ENCODE measurements at regions not wholly inside any gene's neighbourhood (a gene's known extent, or its start where the extent isn't known, plus 50 kb on each side); places are given as distances from the start of the nearest gene placed in this dataset.

DNA sequence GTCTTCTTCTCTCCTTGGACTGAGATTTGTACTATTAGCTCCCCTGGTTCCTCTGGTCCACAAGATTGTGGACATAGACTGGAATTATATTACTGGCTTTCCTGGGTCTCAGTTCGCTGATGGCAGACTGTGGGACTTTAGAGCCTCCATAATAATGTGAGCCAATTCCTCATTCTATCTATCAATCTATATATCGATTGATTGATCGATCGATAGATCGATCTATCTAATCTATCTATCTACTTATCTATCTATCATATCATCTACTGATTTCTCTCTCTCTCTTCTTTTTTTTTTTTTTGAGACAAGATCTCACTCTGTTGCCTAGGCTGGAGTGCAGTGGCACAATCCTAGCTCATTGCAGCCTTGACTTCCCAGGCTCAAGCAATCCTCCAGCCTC, 51.5 kb upstream of the DDR1 start:
- H3K4me3 ChIP-seq (ENCODE audit: low read depth, low read length) = no peak overlapping the region
- H2AFZ ChIP-seq (ENCODE audit: low read length, unreplicated experiment) = no peak overlapping the region
- H3K4me1 ChIP-seq (ENCODE audit: control insufficient read depth, insufficient read depth, low read length, unreplicated experiment) = peaks cover 18% of the 10 kb centered on the region
- H3K79me2 ChIP-seq (ENCODE audit: control insufficient read depth, insufficient read depth, low read length, unreplicated experiment) = no peaks in the 10 kb centered on the region
- no peaks in the 10 kb centered on the region for H3K27me3 ChIP-seq (ENCODE audit: insufficient read depth, low read length)
- no peak overlapping the region for H3K27ac ChIP-seq (ENCODE audit: low read depth, low read length)
- H3K36me3 ChIP-seq (ENCODE audit: insufficient read depth, low read length) = no peaks in the 10 kb centered on the region

DNA sequence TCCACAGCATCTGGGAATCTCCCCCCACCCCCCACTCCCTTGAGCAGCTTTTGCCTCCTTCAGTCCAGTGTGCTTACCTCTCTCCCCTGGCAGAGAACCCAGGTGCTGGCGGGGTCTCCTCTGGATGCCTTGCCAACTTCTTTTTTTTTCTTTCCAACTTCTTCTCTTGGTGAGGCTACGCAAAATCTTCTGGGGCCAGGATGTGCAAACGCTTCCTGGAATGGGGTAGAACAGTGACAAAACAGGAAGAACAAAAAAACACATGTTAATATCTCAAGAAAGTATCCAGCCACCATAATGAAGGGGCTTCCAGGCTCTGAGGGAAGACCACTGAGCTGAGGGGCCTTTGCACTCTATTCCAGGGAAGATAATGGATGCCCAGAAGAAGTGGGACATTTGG, 53.9 kb upstream of the DDR1 start:
- Histone ChIP-seq H3K36me3 (ENCODE audit: insufficient read depth, low read length) (no peaks in the 10 kb centered on the region), H3K4me3 (ENCODE audit: low read depth, low read length) (no peak overlapping the region), H2AFZ (ENCODE audit: low read length, unreplicated experiment) (no peak overlapping the region), H3K4me1 (ENCODE audit: control insufficient read depth, insufficient read depth, low read length, unreplicated experiment) (peaks cover 21% of the 10 kb centered on the region), H3K79me2 (ENCODE audit: control insufficient read depth, insufficient read depth, low read length, unreplicated experiment) (no peaks in the 10 kb centered on the region), H3K27ac (ENCODE audit: low read depth, low read length) (no peak overlapping the region), H3K27me3 (ENCODE audit: insufficient read depth, low read length) (no peaks in the 10 kb centered on the region)

DNA sequence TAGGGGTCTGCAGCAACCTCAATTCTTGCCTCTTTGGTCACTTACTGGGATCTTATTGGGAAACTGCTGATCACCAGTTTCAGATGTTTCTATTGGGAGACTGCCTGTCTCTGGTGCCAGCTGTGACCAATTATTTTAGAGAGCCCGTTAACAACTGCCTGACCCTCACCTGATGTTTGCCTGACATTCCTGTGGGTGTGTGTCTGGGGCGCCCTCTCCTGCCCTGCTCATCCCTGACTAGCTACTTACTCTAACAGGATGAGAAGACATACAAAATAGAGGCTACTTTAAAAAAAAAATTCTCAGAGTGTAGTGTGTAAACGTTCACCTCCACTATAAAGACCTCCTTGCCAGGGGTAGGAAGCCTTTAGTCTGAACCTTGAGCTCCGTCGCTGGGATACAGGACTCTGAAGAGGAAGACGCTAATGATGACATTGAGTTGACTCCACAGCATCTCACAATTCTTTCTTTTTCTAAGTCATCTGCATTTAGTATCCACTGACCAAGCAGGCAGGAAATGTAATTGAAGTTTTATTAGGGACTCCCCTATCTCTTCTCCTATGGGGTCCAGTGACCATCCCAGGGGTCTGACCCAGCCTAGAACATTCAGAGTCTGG, 54.6 kb upstream of the DDR1 start:
- no peaks in the 10 kb centered on the region for H3K36me3 ChIP-seq (ENCODE audit: insufficient read depth, low read length)
- H3K4me3 ChIP-seq (ENCODE audit: low read depth, low read length) = no peak overlapping the region
- H3K27ac ChIP-seq (ENCODE audit: low read depth, low read length) = no peak overlapping the region
- H3K4me1 ChIP-seq (ENCODE audit: control insufficient read depth, insufficient read depth, low read length, unreplicated experiment) = peaks cover 21% of the 10 kb centered on the region
- no peaks in the 10 kb centered on the region for H3K79me2 ChIP-seq (ENCODE audit: control insufficient read depth, insufficient read depth, low read length, unreplicated experiment)
- no peaks in the 10 kb centered on the region for H3K27me3 ChIP-seq (ENCODE audit: insufficient read depth, low read length)
- no peak overlapping the region for H2AFZ ChIP-seq (ENCODE audit: low read length, unreplicated experiment)

DNA sequence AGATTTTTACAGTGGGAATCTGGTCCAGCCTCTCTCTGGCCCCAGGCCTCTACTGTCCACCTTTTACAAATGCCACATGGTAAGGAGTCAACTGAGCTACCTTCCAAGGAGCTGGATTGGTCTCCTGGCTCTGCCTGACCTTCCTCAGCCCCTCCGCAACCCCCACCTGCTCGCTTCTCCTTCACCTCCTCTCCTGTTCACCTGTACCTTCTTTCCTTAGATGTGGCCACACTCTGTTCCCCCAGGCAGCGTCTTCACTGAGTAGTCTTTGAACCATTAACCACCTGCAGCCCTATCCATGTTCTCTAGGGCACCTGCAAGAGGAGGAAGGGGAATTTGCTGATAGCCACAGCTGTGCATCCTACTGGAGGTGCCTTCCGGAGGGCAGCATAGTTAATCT, 55.3 kb upstream of the DDR1 start:
- Histone ChIP-seq H3K4me3 (ENCODE audit: low read depth, low read length) (no peak overlapping the region), H2AFZ (ENCODE audit: low read length, unreplicated experiment) (peak overlapping the region; percentile 1), H3K27me3 (ENCODE audit: insufficient read depth, low read length) (no peaks in the 10 kb centered on the region), H3K36me3 (ENCODE audit: insufficient read depth, low read length) (no peaks in the 10 kb centered on the region), H3K79me2 (ENCODE audit: control insufficient read depth, insufficient read depth, low read length, unreplicated experiment) (no peaks in the 10 kb centered on the region), H3K27ac (ENCODE audit: low read depth, low read length) (peak overlapping the region; percentile 11; the same call in 1 of the 2 replicates), H3K4me1 (ENCODE audit: control insufficient read depth, insufficient read depth, low read length, unreplicated experiment) (peaks cover 21% of the 10 kb centered on the region)

DNA sequence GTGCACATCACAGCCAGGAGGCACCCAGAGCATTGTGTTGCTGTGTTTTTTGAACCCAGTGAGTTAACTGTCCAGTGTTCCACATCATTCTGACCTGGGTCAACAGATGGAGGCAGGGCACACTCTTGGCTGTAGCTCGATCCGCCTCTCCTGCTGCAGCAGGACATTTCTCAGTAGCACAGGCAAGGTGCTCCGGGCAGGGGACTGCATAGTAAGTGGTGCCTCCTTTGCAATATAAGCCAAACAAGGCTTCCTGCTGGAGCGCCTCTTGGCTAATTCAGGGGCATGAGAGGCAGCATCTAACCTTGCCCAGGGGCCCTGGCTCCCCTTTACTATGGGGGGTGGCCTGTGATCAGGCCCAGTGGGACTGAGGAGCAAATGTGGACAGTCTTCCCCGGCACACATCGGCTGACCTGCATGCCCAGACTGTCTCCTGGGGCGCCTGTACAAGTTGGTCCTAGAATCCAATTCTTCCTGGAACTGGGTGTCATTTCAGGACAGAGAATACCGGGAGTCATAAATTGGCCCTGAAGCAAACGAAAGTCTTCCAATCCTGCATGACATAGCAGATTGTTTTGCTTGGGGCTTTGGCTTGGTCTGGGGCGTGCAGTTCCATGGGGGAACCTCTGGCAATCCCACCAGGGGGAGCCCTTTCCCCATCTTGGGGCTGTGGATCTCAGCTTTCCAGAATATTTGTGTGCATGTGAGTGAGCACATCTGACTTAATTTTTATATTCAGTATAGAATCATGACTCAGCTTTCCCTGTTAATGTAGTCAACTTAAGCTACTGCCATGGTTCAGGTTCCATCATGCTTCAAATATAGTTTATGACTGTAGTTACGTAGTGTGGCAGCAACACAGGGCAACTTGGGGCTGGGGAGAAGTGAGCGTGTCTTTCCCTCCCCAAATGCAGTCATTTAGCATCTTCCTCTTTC, 56.0 kb upstream of the DDR1 start:
- peaks cover 21% of the 10 kb centered on the region for H3K4me1 ChIP-seq (ENCODE audit: control insufficient read depth, insufficient read depth, low read length, unreplicated experiment)
- H2AFZ ChIP-seq (ENCODE audit: low read length, unreplicated experiment) = peak overlapping the region; percentile 31
- no peaks in the 10 kb centered on the region for H3K79me2 ChIP-seq (ENCODE audit: control insufficient read depth, insufficient read depth, low read length, unreplicated experiment)
- H3K27ac ChIP-seq (ENCODE audit: low read depth, low read length) = peak overlapping the region; percentile 51
- no peaks in the 10 kb centered on the region for H3K27me3 ChIP-seq (ENCODE audit: insufficient read depth, low read length)
- no peak overlapping the region for H3K4me3 ChIP-seq (ENCODE audit: low read depth, low read length)
- no peaks in the 10 kb centered on the region for H3K36me3 ChIP-seq (ENCODE audit: insufficient read depth, low read length)

DNA sequence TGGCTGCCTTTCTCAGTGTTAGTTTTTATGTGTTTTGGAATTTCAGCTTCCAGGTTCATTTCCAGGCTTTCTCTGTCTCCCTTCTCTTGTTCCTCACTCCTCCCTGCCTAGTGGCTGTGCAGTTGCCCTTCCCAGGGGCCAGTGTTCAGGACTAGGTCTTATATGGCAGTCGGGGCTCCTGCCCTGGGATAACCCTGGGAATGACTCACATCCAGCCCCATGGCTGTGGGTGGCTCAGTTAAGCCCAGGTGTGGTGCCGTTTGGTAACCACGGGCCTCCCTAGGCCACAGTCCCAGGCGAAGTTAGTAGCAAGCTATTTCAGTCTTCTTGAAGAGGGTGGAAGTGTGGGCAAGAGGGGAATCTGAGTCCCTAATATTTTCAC, 57.4 kb upstream of the DDR1 start:
- peak overlapping the region; percentile 6; the same call in 1 of the 2 replicates for H3K27ac ChIP-seq (ENCODE audit: low read depth, low read length)
- no peak overlapping the region for H2AFZ ChIP-seq (ENCODE audit: low read length, unreplicated experiment)
- H3K79me2 ChIP-seq (ENCODE audit: control insufficient read depth, insufficient read depth, low read length, unreplicated experiment) = no peaks in the 10 kb centered on the region
- H3K4me3 ChIP-seq (ENCODE audit: low read depth, low read length) = no peak overlapping the region
- peaks cover 30% of the 10 kb centered on the region for H3K4me1 ChIP-seq (ENCODE audit: control insufficient read depth, insufficient read depth, low read length, unreplicated experiment)
- H3K36me3 ChIP-seq (ENCODE audit: insufficient read depth, low read length) = no peaks in the 10 kb centered on the region
- no peaks in the 10 kb centered on the region for H3K27me3 ChIP-seq (ENCODE audit: insufficient read depth, low read length)

DNA sequence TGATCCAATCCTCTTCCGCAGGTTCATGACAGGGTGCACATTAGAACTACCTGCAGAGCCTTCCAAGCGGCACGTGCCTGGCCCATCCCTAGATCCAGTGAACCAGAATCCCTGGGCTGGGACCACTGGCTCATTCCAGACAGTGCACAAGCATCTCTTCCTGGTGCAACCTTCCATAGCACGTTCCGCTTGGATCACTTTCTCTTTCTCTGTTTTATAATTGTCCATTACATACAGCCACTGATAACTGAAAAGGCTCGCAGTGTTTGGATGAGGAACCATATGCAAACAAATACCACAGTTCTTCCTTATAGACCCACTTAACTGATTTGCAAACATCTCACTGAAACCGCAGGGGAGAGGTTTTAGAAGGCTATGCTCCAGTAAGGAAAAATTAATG, 59.6 kb upstream of the DDR1 start:
- H3K4me1 ChIP-seq (ENCODE audit: control insufficient read depth, insufficient read depth, low read length, unreplicated experiment) = peaks cover 46% of the 10 kb centered on the region
- no peak overlapping the region for H3K4me3 ChIP-seq (ENCODE audit: low read depth, low read length)
- no peak overlapping the region for H3K27ac ChIP-seq (ENCODE audit: low read depth, low read length)
- H3K27me3 ChIP-seq (ENCODE audit: insufficient read depth, low read length) = no peaks in the 10 kb centered on the region
- no peaks in the 10 kb centered on the region for H3K36me3 ChIP-seq (ENCODE audit: insufficient read depth, low read length)
- H3K79me2 ChIP-seq (ENCODE audit: control insufficient read depth, insufficient read depth, low read length, unreplicated experiment) = no peaks in the 10 kb centered on the region
- no peak overlapping the region for H2AFZ ChIP-seq (ENCODE audit: low read length, unreplicated experiment)

DNA sequence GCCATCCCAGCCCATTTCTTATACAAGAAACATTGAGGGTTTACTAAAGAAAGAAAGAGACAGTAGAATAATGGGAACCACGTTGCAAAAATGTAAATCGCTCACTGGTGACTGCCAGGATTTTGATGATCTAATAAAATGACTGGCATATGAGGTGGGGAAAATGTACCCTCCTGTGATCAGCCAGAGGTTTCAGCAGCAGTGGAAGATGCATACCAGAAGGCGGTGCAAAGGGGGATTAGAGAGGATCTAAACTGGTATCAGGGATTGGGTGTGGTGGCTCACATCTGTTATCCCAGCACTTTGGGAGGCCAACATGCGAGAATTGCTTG, 60.8 kb upstream of the DDR1 start:
- H3K4me1 ChIP-seq (ENCODE audit: control insufficient read depth, insufficient read depth, low read length, unreplicated experiment) = peaks cover 55% of the 10 kb centered on the region
- H3K79me2 ChIP-seq (ENCODE audit: control insufficient read depth, insufficient read depth, low read length, unreplicated experiment) = no peaks in the 10 kb centered on the region
- H2AFZ ChIP-seq (ENCODE audit: low read length, unreplicated experiment) = no peak overlapping the region
- no peaks in the 10 kb centered on the region for H3K36me3 ChIP-seq (ENCODE audit: insufficient read depth, low read length)
- no peaks in the 10 kb centered on the region for H3K27me3 ChIP-seq (ENCODE audit: insufficient read depth, low read length)
- no peak overlapping the region for H3K27ac ChIP-seq (ENCODE audit: low read depth, low read length)
- no peak overlapping the region for H3K4me3 ChIP-seq (ENCODE audit: low read depth, low read length)

DNA sequence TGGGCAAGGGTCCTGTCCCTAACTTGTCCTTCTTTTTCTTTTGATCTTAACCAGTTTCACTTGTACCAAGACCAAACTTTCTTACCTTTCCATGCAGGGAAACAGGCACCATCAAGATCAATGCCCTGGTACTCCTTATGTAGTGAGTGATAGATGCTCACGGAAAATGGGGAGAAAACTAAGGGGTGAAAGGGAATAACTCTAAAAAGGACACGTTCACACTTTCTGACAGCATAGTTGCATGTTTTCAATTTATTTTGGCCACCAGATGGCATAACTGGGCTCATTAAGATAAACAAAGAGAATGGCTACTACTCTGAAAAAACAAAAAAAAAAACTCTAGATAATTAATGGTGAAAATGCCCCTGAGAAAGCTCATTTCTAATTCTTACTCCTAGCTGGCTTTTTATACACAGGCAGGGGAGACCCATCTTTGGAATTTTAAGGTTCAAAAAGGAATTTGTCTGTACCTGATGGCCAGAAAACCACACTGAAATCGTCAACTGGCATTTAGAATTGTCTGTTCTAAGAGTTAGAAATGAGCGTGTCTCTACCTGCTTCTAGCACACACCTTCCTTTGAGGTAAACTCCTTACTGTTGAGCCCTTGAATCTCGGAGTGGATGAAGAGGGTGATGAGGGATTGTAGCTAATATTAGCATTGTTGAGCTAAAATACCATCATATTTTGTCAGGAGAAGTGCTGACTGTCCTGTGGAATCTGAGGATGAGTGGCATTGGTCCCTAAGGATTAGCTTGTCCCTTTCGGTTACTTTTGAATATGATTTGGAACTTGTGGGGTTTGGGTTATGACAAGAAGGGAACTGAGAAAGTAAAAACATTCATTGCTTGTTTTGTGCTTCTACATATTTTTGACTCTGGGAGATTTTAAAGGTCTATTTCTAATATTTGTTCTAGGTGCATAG, 62.2 kb upstream of the DDR1 start:
- H3K27me3 ChIP-seq (ENCODE audit: insufficient read depth, low read length) = no peaks in the 10 kb centered on the region
- H2AFZ ChIP-seq (ENCODE audit: low read length, unreplicated experiment) = peak overlapping the region; percentile 63
- H3K4me1 ChIP-seq (ENCODE audit: control insufficient read depth, insufficient read depth, low read length, unreplicated experiment) = peaks cover 49% of the 10 kb centered on the region
- no peaks in the 10 kb centered on the region for H3K79me2 ChIP-seq (ENCODE audit: control insufficient read depth, insufficient read depth, low read length, unreplicated experiment)
- H3K4me3 ChIP-seq (ENCODE audit: low read depth, low read length) = no peak overlapping the region
- no peaks in the 10 kb centered on the region for H3K36me3 ChIP-seq (ENCODE audit: insufficient read depth, low read length)
- H3K27ac ChIP-seq (ENCODE audit: low read depth, low read length) = peak overlapping the region; percentile 6; the same call in 1 of the 2 replicates

DNA sequence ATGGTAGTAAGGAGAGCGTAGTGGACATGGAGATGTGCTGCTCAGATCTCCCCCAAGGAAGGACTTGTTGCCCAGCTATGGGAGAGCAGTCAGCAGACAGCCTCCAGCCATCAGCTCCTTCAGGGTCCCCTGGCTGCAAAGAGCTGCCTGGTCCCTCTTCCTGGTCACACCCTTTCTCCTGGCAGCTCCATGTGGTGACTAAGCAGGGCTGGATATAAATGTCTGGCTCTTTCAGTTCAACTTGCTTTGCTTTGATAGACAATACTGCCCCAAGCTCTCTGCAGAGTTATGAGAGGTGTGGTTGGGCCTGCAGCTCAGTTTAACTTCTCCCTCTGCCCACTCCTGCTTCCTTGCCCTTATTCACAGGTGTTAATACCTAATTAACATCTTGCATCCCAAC, 64.1 kb upstream of the DDR1 start:
- no peaks in the 10 kb centered on the region for H3K36me3 ChIP-seq (ENCODE audit: insufficient read depth, low read length)
- H3K4me3 ChIP-seq (ENCODE audit: low read depth, low read length) = peak overlapping the region; percentile 7; the same call in 1 of the 2 replicates
- no peaks in the 10 kb centered on the region for H3K27me3 ChIP-seq (ENCODE audit: insufficient read depth, low read length)
- peaks cover 44% of the 10 kb centered on the region for H3K4me1 ChIP-seq (ENCODE audit: control insufficient read depth, insufficient read depth, low read length, unreplicated experiment)
- H2AFZ ChIP-seq (ENCODE audit: low read length, unreplicated experiment) = no peak overlapping the region
- peak overlapping the region; percentile 86 for H3K27ac ChIP-seq (ENCODE audit: low read depth, low read length)
- no peaks in the 10 kb centered on the region for H3K79me2 ChIP-seq (ENCODE audit: control insufficient read depth, insufficient read depth, low read length, unreplicated experiment)

Data from ACC112 (cell line).